ENCODE measurements at regions not wholly inside any gene's neighbourhood (a gene's known extent, or its start where the extent isn't known, plus 50 kb on each side); places are given as distances from the start of the nearest gene placed in this dataset.

GRCh38 chr18:38329145-38329544 lies 763.5 kb upstream of the CELF4 start:
- no peak overlapping the region for H3K27ac ChIP-seq (ENCODE audit: insufficient read depth in 1 of 2, low read depth in 1 of 2, low read length in 2 of 2, poor library complexity in 1 of 2, severe bottlenecking in 2 of 2)
- CTCF ChIA-PET: no interaction called here
- POLR2A ChIA-PET: no interaction called here
- no peak for DNase-seq
- H3K9me3 ChIP-seq (ENCODE audit: control extremely low read depth in 1 of 5, control insufficient read depth in 4 of 5, insufficient read depth in 2 of 5, low read depth in 1 of 5, low read length in 4 of 5): peaks cover 0 to 7% (median 1%) of the 10 kb centered on the region in 5 experiments
- no peaks in the 10 kb centered on the region for H3K4me1 ChIP-seq (ENCODE audit: control extremely low read depth in 1 of 4, control insufficient read depth in 4 of 4, insufficient read depth in 4 of 4, low read length in 3 of 4)
- no peaks in the 10 kb centered on the region for H3K36me3 ChIP-seq (ENCODE audit: control insufficient read depth in 4 of 4, insufficient read depth in 4 of 4, low read length in 3 of 4)
- H3K4me3 ChIP-seq (ENCODE audit: control insufficient read depth in 1 of 7, extremely low read depth in 1 of 7, insufficient read depth in 4 of 7, low read depth in 2 of 7, low read length in 6 of 7): no peak overlapping the region
- no peaks in the 10 kb centered on the region for H3K27me3 ChIP-seq (replicated peaks in 2 of 5; ENCODE audit: control insufficient read depth in 4 of 5, insufficient read depth in 5 of 5, low read length in 4 of 5)

DNA sequence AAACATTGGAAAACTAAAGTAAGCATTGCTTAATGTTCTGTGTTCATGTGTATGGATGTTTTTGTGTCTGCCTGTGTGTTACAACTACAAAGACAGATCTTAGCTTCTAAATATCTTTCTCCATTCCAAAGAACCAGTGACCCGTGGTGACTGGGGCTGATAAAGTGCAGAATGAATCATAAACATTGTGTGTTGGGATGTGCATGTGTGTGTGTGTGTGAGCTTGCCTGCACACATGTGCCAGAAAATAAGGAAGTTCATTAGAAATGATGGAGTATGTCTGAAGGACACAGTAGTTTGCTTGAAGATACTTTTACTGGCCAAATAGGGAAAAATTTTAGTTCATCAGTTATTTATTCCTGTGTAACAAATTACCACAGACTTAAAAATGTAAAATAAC lies 756.6 kb upstream of the CELF4 start:
- no peaks in the 10 kb centered on the region for H3K36me3 ChIP-seq (ENCODE audit: control insufficient read depth in 4 of 4, insufficient read depth in 4 of 4, low read length in 3 of 4)
- DNase-seq: peak in 2 of 3 donors; percentile 52 to 70
- H3K27ac ChIP-seq (ENCODE audit: insufficient read depth in 1 of 2, low read depth in 1 of 2, low read length in 2 of 2, poor library complexity in 1 of 2, severe bottlenecking in 2 of 2): no peak overlapping the region
- no peaks in the 10 kb centered on the region for H3K4me1 ChIP-seq (ENCODE audit: control extremely low read depth in 1 of 4, control insufficient read depth in 4 of 4, insufficient read depth in 4 of 4, low read length in 3 of 4)
- WGBS (ENCODE audit: insufficient coverage): 80% methylated on average over 1 of the region's 1 CpG
- ChIA-PET CTCF (no interaction called here), POLR2A (no interaction called here)
- no peak overlapping the region for H3K4me3 ChIP-seq (ENCODE audit: control insufficient read depth in 1 of 7, extremely low read depth in 1 of 7, insufficient read depth in 4 of 7, low read depth in 2 of 7, low read length in 6 of 7)
- peaks cover 0 to 3% (median 0%) of the 10 kb centered on the region in 5 experiments for H3K9me3 ChIP-seq (ENCODE audit: control extremely low read depth in 1 of 5, control insufficient read depth in 4 of 5, insufficient read depth in 2 of 5, low read depth in 1 of 5, low read length in 4 of 5)
- no peaks in the 10 kb centered on the region for H3K27me3 ChIP-seq (replicated peaks in 2 of 5; ENCODE audit: control insufficient read depth in 4 of 5, insufficient read depth in 5 of 5, low read length in 4 of 5)

- no peak for DNase-seq
- CTCF ChIA-PET: no interaction called here
- no peak overlapping the region for H3K4me3 ChIP-seq (ENCODE audit: control insufficient read depth in 1 of 7, extremely low read depth in 1 of 7, insufficient read depth in 4 of 7, low read depth in 2 of 7, low read length in 6 of 7)
- no peak overlapping the region for H3K27ac ChIP-seq (ENCODE audit: insufficient read depth in 1 of 2, low read depth in 1 of 2, low read length in 2 of 2, poor library complexity in 1 of 2, severe bottlenecking in 2 of 2)
- H3K4me1 ChIP-seq (ENCODE audit: control extremely low read depth in 1 of 4, control insufficient read depth in 4 of 4, insufficient read depth in 4 of 4, low read length in 3 of 4): no peaks in the 10 kb centered on the region
- no CpG with 5 or more reads among the region's 3 CpGs for WGBS (ENCODE audit: insufficient coverage)
- H3K36me3 ChIP-seq (ENCODE audit: control insufficient read depth in 4 of 4, insufficient read depth in 4 of 4, low read length in 3 of 4): no peaks in the 10 kb centered on the region
- H3K27me3 ChIP-seq (replicated peaks in 2 of 5; ENCODE audit: control insufficient read depth in 4 of 5, insufficient read depth in 5 of 5, low read length in 4 of 5): no peaks in the 10 kb centered on the region
- POLR2A ChIA-PET: no interaction called here
- peaks cover 0 to 3% (median 0%) of the 10 kb centered on the region in 5 experiments for H3K9me3 ChIP-seq (ENCODE audit: control extremely low read depth in 1 of 5, control insufficient read depth in 4 of 5, insufficient read depth in 2 of 5, low read depth in 1 of 5, low read length in 4 of 5)
Observed at GRCh38 chr18:38321262-38321661, 755.7 kb upstream of the CELF4 start.

DNA sequence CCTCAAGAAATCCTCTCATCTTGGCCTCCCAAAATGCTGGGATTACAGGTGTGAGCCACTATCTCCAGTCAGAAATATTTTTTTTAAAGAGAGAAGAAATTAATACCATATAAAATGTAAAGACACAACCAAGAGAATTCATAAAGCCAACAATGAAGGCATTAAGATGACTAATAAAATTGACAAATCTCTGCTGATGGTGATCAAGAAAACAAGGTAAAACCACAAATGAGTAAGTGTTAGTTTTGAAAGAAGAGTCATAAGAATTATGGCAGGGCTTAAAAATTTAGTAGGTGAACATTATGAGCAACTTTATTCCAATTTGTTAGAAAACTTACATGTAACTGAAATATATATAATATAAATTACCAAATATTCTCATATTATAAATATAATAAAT lies 752.8 kb upstream of the CELF4 start:
- Histone ChIP-seq H3K27ac (ENCODE audit: insufficient read depth in 1 of 2, low read depth in 1 of 2, low read length in 2 of 2, poor library complexity in 1 of 2, severe bottlenecking in 2 of 2) (no peak overlapping the region), H3K27me3 (replicated peaks in 2 of 5; ENCODE audit: control insufficient read depth in 4 of 5, insufficient read depth in 5 of 5, low read length in 4 of 5) (no peaks in the 10 kb centered on the region), H3K36me3 (ENCODE audit: control insufficient read depth in 4 of 4, insufficient read depth in 4 of 4, low read length in 3 of 4) (no peaks in the 10 kb centered on the region), H3K4me1 (ENCODE audit: control extremely low read depth in 1 of 4, control insufficient read depth in 4 of 4, insufficient read depth in 4 of 4, low read length in 3 of 4) (peaks cover 0 to 21% (median 8%) of the 10 kb centered on the region in 4 experiments), H3K9me3 (ENCODE audit: control extremely low read depth in 1 of 5, control insufficient read depth in 4 of 5, insufficient read depth in 2 of 5, low read depth in 1 of 5, low read length in 4 of 5) (peaks cover 0 to under 1% (median 0%) of the 10 kb centered on the region in 5 experiments), H3K4me3 (ENCODE audit: control insufficient read depth in 1 of 7, extremely low read depth in 1 of 7, insufficient read depth in 4 of 7, low read depth in 2 of 7, low read length in 6 of 7) (no peak overlapping the region)
- DNase-seq: no peak
- ChIA-PET POLR2A (no interaction called here), CTCF (no interaction called here)

DNA sequence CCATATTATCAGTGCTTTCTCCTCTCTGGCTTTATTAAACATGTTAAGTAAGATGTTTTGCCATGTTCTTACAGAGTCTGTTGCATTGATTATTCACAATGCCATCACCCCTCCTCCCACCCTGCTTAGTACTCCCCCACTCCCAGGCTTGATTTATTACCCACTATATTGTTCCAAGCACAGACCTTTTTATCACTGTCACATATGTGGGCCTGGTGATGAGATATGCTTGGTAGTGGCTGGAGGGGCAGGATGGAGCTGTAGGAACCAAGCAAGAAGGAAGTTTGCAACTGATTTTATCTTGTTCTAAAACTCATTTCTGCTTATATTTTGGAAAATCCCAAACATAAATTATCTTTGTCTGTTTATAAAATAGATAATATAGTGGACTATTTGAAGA lies 748.2 kb upstream of the CELF4 start:
- ChIA-PET POLR2A (no interaction called here), CTCF (interaction anchor here (1.2 kb wide), 1 partner anchor 16 kb away, joined by 3 read pairs; no protein-coding TSS in a partner anchor)
- H3K27me3 ChIP-seq (replicated peaks in 2 of 5; ENCODE audit: control insufficient read depth in 4 of 5, insufficient read depth in 5 of 5, low read length in 4 of 5): no peaks in the 10 kb centered on the region
- peak overlapping the region; percentile 46 to 70 for H3K27ac ChIP-seq (ENCODE audit: insufficient read depth in 1 of 2, low read depth in 1 of 2, low read length in 2 of 2, poor library complexity in 1 of 2, severe bottlenecking in 2 of 2)
- H3K4me3 ChIP-seq (ENCODE audit: control insufficient read depth in 1 of 7, extremely low read depth in 1 of 7, insufficient read depth in 4 of 7, low read depth in 2 of 7, low read length in 6 of 7): peak overlapping the region in 3 of 7 experiments; percentile 13 to 53 (median 43)
- DNase-seq: peak; percentile 54 to 91 (median 87)
- peaks cover 0 to 36% (median 19%) of the 10 kb centered on the region in 4 experiments for H3K4me1 ChIP-seq (ENCODE audit: control extremely low read depth in 1 of 4, control insufficient read depth in 4 of 4, insufficient read depth in 4 of 4, low read length in 3 of 4)
- no peaks in the 10 kb centered on the region for H3K36me3 ChIP-seq (ENCODE audit: control insufficient read depth in 4 of 4, insufficient read depth in 4 of 4, low read length in 3 of 4)
- H3K9me3 ChIP-seq (ENCODE audit: control extremely low read depth in 1 of 5, control insufficient read depth in 4 of 5, insufficient read depth in 2 of 5, low read depth in 1 of 5, low read length in 4 of 5): no peaks in the 10 kb centered on the region

DNA sequence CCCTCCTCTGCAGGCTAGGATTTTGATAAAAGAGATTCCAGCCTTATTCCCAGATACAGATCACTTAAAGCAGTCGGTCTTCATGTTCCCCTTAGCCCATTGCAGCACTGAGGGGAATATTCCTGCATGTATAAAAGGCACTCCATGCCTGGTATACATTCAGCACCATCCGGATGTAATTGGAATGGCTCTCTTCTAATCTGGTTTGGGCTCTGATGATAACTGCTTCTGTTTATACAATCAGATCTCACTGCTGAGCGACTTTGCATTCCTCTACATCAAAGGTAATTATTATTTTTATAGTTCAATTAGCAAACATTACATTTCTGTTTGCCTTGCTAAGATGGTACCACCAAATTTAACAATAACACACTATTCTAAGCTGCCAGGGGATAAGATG lies 746.9 kb upstream of the CELF4 start:
- Histone ChIP-seq H3K9me3 (ENCODE audit: control extremely low read depth in 1 of 5, control insufficient read depth in 4 of 5, insufficient read depth in 2 of 5, low read depth in 1 of 5, low read length in 4 of 5) (no peaks in the 10 kb centered on the region), H3K27ac (ENCODE audit: insufficient read depth in 1 of 2, low read depth in 1 of 2, low read length in 2 of 2, poor library complexity in 1 of 2, severe bottlenecking in 2 of 2) (peak overlapping the region in 1 of 2 experiments; percentile 70), H3K4me1 (ENCODE audit: control extremely low read depth in 1 of 4, control insufficient read depth in 4 of 4, insufficient read depth in 4 of 4, low read length in 3 of 4) (peaks cover 0 to 36% (median 19%) of the 10 kb centered on the region in 4 experiments), H3K27me3 (replicated peaks in 2 of 5; ENCODE audit: control insufficient read depth in 4 of 5, insufficient read depth in 5 of 5, low read length in 4 of 5) (no peaks in the 10 kb centered on the region), H3K4me3 (ENCODE audit: control insufficient read depth in 1 of 7, extremely low read depth in 1 of 7, insufficient read depth in 4 of 7, low read depth in 2 of 7, low read length in 6 of 7) (peak overlapping the region in 1 of 7 experiments; percentile 15), H3K36me3 (ENCODE audit: control insufficient read depth in 4 of 4, insufficient read depth in 4 of 4, low read length in 3 of 4) (no peaks in the 10 kb centered on the region)
- ChIA-PET POLR2A (no interaction called here), CTCF (no interaction called here)
- no peak for DNase-seq
- WGBS (ENCODE audit: insufficient coverage): 83% methylated on average over 1 of the region's 3 CpGs

- no peak overlapping the region for H3K4me3 ChIP-seq (ENCODE audit: control insufficient read depth in 1 of 7, extremely low read depth in 1 of 7, insufficient read depth in 4 of 7, low read depth in 2 of 7, low read length in 6 of 7)
- no peaks in the 10 kb centered on the region for H3K27me3 ChIP-seq (replicated peaks in 2 of 5; ENCODE audit: control insufficient read depth in 4 of 5, insufficient read depth in 5 of 5, low read length in 4 of 5)
- POLR2A ChIA-PET: no interaction called here
- 100% methylated on average over 1 of the region's 2 CpGs for WGBS (ENCODE audit: insufficient coverage)
- H3K9me3 ChIP-seq (ENCODE audit: control extremely low read depth in 1 of 5, control insufficient read depth in 4 of 5, insufficient read depth in 2 of 5, low read depth in 1 of 5, low read length in 4 of 5): no peaks in the 10 kb centered on the region
- H3K4me1 ChIP-seq (ENCODE audit: control extremely low read depth in 1 of 4, control insufficient read depth in 4 of 4, insufficient read depth in 4 of 4, low read length in 3 of 4): peaks cover 0 to 36% (median 19%) of the 10 kb centered on the region in 4 experiments
- CTCF ChIA-PET: no interaction called here
- no peak overlapping the region for H3K27ac ChIP-seq (ENCODE audit: insufficient read depth in 1 of 2, low read depth in 1 of 2, low read length in 2 of 2, poor library complexity in 1 of 2, severe bottlenecking in 2 of 2)
- DNase-seq: no peak
- H3K36me3 ChIP-seq (ENCODE audit: control insufficient read depth in 4 of 4, insufficient read depth in 4 of 4, low read length in 3 of 4): no peaks in the 10 kb centered on the region
Observed at GRCh38 chr18:38310936-38311335, 745.3 kb upstream of the CELF4 start.
